Endothelial cell of umbilical vein (primary cell): ENCODE measurements at regions not wholly inside any gene's neighbourhood (a gene's known extent, or its start where the extent isn't known, plus 50 kb on each side); places are given as distances from the start of the nearest gene placed in this dataset.
A peak's percentile ranks its signal among the peaks of the same experiment; 100 is the strongest.

Experiments
- BruUV-seq: library from RNA; stranded (reverse); fragments of 400-500 nt; replicated peaks from 2 replicates; lab custom pipeline; 2021; lab: Mats Ljungman, UMichigan
- CTCF ChIA-PET: fragments of 300-600, 350-600 bp; sonication (Branson Sonifier 250); formaldehyde crosslinking; loops from one replicate; lab custom pipeline; 2021; ENCODE audit warnings: antibody characterized with exemption, inconsistent platforms; lab: Charles Lee
- POLR2A ChIA-PET: fragments of 300-600, 350-600 bp; sonication (Branson Sonifier 250); formaldehyde crosslinking; loops from one replicate; lab custom pipeline; 2021; ENCODE audit warnings: antibody characterized with exemption, inconsistent platforms; lab: Charles Lee
- DNase-seq: peaks from one replicate; pipeline ENCODE4 v3.0.0-alpha.2; 2011; ENCODE audit warnings: low read depth, low spot score
- FAIRE-seq: peaks from 2 replicates; lab custom pipeline; 2011; peaks lifted over from hg19 to GRCh38; lab: Jason Lieb, UNC
- H2AFZ ChIP-seq: 2 replicates; pipeline ENCODE4 v1.6.0; 2012; ENCODE audit warnings: low read depth, low read length, control low read depth, inconsistent platforms
- H3K27ac ChIP-seq: 2 replicates; pipeline ENCODE4 v1.5.1; 2011; ENCODE audit warnings: low read depth, mild to moderate bottlenecking, control low read depth, low read length, moderate library complexity; ENCODE audit not compliant: insufficient read depth
- H3K27me3 ChIP-seq, 2 experiments: 2 replicates each; pipeline versions ENCODE4 v1.6.0 to v1.6.1; 2011; ENCODE audit warnings: low read length in 2 of 2, mixed read lengths in 1 of 2; ENCODE audit not compliant: control insufficient read depth in 2 of 2, insufficient read depth in 2 of 2
- H3K36me3 ChIP-seq, 2 experiments: 2 replicates in 1 of 2; 3 replicates in 1 of 2; pipeline ENCODE4 v1.5.1; 2011; ENCODE audit warnings: low read length in 2 of 2, mild to moderate bottlenecking in 1 of 2, moderate library complexity in 1 of 2; ENCODE audit not compliant: control insufficient read depth in 2 of 2, insufficient read depth in 2 of 2; ENCODE audit errors: extremely low read depth in 1 of 2
- H3K4me1 ChIP-seq: 3 replicates; pipeline ENCODE4 v1.5.1; 2011; ENCODE audit warnings: mild to moderate bottlenecking, low read length; ENCODE audit not compliant: control insufficient read depth, insufficient read depth; ENCODE audit errors: extremely low read depth
- H3K4me2 ChIP-seq: 2 replicates; pipeline ENCODE4 v1.6.1; 2011; ENCODE audit warnings: low read length, control low read depth, mixed read lengths; ENCODE audit not compliant: insufficient read depth
- H3K4me3 ChIP-seq, 3 experiments: fragments of 200-600 bp in 1 of 3; sonication (generic), shearing (Covaris generic) in 1 of 3; replicated peaks in 1 of 3; 2 replicates each; pipeline ENCODE4 v1.5.1; 2011 to 2016; ENCODE audit warnings: control low read depth in 3 of 3, low read length in 3 of 3, mild to moderate bottlenecking in 2 of 3, inconsistent platforms in 1 of 3, low read depth in 1 of 3, moderate library complexity in 1 of 3; ENCODE audit not compliant: insufficient read depth in 1 of 3
- H3K79me2 ChIP-seq: 2 replicates; pipeline ENCODE4 v1.6.0; 2012; ENCODE audit warnings: low read length, inconsistent platforms; ENCODE audit not compliant: control insufficient read depth, insufficient read depth
- H3K9ac ChIP-seq: replicated peaks from 2 replicates; pipeline ENCODE3; 2011; ENCODE audit warnings: low read length, control low read depth; ENCODE audit not compliant: insufficient read depth; ENCODE audit errors: extremely low read depth
- H3K9me1 ChIP-seq: replicated peaks from 3 replicates; pipeline ENCODE4 v1.6.0; 2011; ENCODE audit warnings: mild to moderate bottlenecking, low read length; ENCODE audit not compliant: control insufficient read depth, insufficient read depth; ENCODE audit errors: extremely low read depth
- H3K9me3 ChIP-seq: replicated peaks from 2 replicates; pipeline ENCODE4 v1.5.1; 2012; ENCODE audit warnings: low read length, inconsistent platforms; ENCODE audit not compliant: control insufficient read depth, insufficient read depth
- H4K20me1 ChIP-seq: replicated peaks from 2 replicates; pipeline ENCODE3; 2011; ENCODE audit warnings: mild to moderate bottlenecking, low read length; ENCODE audit not compliant: control insufficient read depth, insufficient read depth; ENCODE audit errors: extremely low read depth
- EZH2 ChIP-seq: IDR thresholded peaks from 2 replicates; pipeline ENCODE4 v1.6.1; 2012; ENCODE audit warnings: borderline replicate concordance, low read depth, mild to moderate bottlenecking, moderate library complexity, low read length, inconsistent platforms; ENCODE audit not compliant: severe bottlenecking
- FOS ChIP-seq: IDR thresholded peaks from 2 replicates; pipeline ENCODE4 v1.6.1; 2011; ENCODE audit warnings: mild to moderate bottlenecking, low read length, moderate library complexity, borderline replicate concordance; ENCODE audit not compliant: insufficient read depth
- GATA2 ChIP-seq: IDR thresholded peaks from 2 replicates; pipeline ENCODE4 v1.7.0; 2011; ENCODE audit warnings: low read depth, mild to moderate bottlenecking, moderate library complexity, mixed read lengths, low read length; ENCODE audit not compliant: insufficient read length, insufficient read depth
- JUN ChIP-seq: IDR thresholded peaks from 2 replicates; pipeline ENCODE4 v1.6.1; 2011; ENCODE audit warnings: borderline replicate concordance, low read depth; ENCODE audit not compliant: insufficient read length, insufficient read depth
- MYC ChIP-seq: IDR thresholded peaks from one replicate; pipeline ENCODE4 v1.6.1; 2011; ENCODE audit warnings: mild to moderate bottlenecking, low read depth, low read length
- POLR2A ChIP-seq: IDR thresholded peaks from 2 replicates; pipeline ENCODE4 v1.6.1; 2012; ENCODE audit warnings: low read depth, mild to moderate bottlenecking, control low read depth, low read length
- POLR2AphosphoS5 ChIP-seq: IDR thresholded peaks from 2 replicates; pipeline ENCODE4 v1.6.1; 2012; ENCODE audit warnings: low read depth, mild to moderate bottlenecking, control low read depth, low read length, moderate library complexity; ENCODE audit not compliant: insufficient read depth
- dilution Hi-C: fragments of 300-500 bp; cut with MboI; formaldehyde crosslinking; loops from one replicate; pipeline ENCODE4 v1.15.0; 2019; ENCODE audit warnings: low sequenced_read_pairs; ENCODE audit not compliant: extremely low pct_ligation_motif_present
- intact Hi-C: fragments of 100-400 bp; cut with micrococcal nuclease; formaldehyde crosslinking; loops from one replicate; pipeline ENCODE4 v1.10.0; 2022
- TF ChIP-seq, protein P1 (sequence below), 2 donors: IDR thresholded peaks; 1 replicate in 1 of 2; 2 replicates in 1 of 2; pipeline ENCODE4 v1.5.1; 2011; ENCODE audit warnings: low read length in 2 of 2, mild to moderate bottlenecking in 2 of 2, moderate library complexity in 2 of 2, control low read depth in 1 of 2, inconsistent platforms in 1 of 2, low read depth in 1 of 2; ENCODE audit not compliant: insufficient read depth in 1 of 2; ENCODE audit errors: extremely low read depth in 1 of 2
- TF ChIP-seq, protein P2 (sequence below): IDR thresholded peaks from 2 replicates; pipeline ENCODE4 v1.6.1; 2011; ENCODE audit not compliant: insufficient read depth, insufficient read length

DNA sequence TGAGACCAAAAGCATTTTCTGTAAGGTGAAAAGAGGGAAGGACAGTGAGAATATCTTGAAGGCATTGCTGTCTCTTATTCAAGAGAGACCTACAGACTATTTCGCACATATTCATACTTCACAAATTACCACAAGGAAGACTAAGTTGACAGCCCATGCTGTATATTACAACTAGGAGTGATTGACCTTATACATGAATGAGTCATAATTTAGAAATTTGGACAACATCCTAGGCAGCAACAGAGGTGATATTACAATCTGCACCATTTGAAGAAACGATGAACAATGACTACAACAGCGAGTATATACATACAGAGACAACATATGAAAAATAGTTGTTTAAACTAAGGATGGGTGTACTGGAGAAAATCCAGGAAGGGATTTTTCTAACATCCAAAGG lies 971.7 kb downstream of the CDH11 start:
- dilution Hi-C loops (no loop called here), intact Hi-C loops (no loop called here)
- no peaks in the 10 kb centered on the region for H3K9me3 ChIP-seq
- no peak overlapping the region for H3K4me2 ChIP-seq
- ChIA-PET CTCF (no interaction called here), POLR2A (no interaction called here)
- H3K4me3 ChIP-seq: no peak overlapping the region
- no peak overlapping the region for H3K27ac ChIP-seq
- H3K36me3 ChIP-seq: no peaks in the 10 kb centered on the region
- no peaks in the 10 kb centered on the region for H3K9me1 ChIP-seq
- no TSS peak for BruUV-seq
- no peaks in the 10 kb centered on the region for H3K79me2 ChIP-seq
- H3K27me3 ChIP-seq: no peaks in the 10 kb centered on the region
- no peaks in the 10 kb centered on the region for H4K20me1 ChIP-seq
- no peaks in the 10 kb centered on the region for H3K4me1 ChIP-seq
- no peak overlapping the region for H3K9ac ChIP-seq
- peak; percentile 15 for DNase-seq
- H2AFZ ChIP-seq: no peak overlapping the region
- no peak for TF ChIP-seq POLR2AphosphoS5
- no peak for TF ChIP-seq MYC
- TF ChIP-seq POLR2A: no peak
- TF ChIP-seq, protein P1, sequence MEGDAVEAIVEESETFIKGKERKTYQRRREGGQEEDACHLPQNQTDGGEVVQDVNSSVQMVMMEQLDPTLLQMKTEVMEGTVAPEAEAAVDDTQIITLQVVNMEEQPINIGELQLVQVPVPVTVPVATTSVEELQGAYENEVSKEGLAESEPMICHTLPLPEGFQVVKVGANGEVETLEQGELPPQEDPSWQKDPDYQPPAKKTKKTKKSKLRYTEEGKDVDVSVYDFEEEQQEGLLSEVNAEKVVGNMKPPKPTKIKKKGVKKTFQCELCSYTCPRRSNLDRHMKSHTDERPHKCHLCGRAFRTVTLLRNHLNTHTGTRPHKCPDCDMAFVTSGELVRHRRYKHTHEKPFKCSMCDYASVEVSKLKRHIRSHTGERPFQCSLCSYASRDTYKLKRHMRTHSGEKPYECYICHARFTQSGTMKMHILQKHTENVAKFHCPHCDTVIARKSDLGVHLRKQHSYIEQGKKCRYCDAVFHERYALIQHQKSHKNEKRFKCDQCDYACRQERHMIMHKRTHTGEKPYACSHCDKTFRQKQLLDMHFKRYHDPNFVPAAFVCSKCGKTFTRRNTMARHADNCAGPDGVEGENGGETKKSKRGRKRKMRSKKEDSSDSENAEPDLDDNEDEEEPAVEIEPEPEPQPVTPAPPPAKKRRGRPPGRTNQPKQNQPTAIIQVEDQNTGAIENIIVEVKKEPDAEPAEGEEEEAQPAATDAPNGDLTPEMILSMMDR (IDR thresholded peaks at IDR 0.05; ENCODE audit: extremely low read depth in 1 of 2, insufficient read depth in 1 of 2, low read depth in 1 of 2, low read length in 2 of 2): no peak
- TF ChIP-seq, protein P2, sequence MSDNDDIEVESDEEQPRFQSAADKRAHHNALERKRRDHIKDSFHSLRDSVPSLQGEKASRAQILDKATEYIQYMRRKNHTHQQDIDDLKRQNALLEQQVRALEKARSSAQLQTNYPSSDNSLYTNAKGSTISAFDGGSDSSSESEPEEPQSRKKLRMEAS: no peak
- TF ChIP-seq FOS: no peak
- TF ChIP-seq EZH2: no peak
- no peak for TF ChIP-seq JUN
- TF ChIP-seq GATA2: no peak
- FAIRE-seq: no peak
